ENCODE measurements at regions not wholly inside any gene's neighbourhood (a gene's known extent, or its start where the extent isn't known, plus 50 kb on each side); places are given as distances from the start of the nearest gene placed in this dataset.
"Not testable (repeated sequence)": the region's sequence is repeated elsewhere in the genome, so short reads cannot be mapped to it uniquely, and the experiment has no call there.

- DNase-seq (ENCODE audit: extremely low spot score, insufficient read length, low read depth) (no peak), FAIRE-seq (no peak)
Measured at GRCh38 chr14:83282706-83283105, 1749.1 kb upstream of the SEL1L start.

- DNase-seq (ENCODE audit: extremely low spot score, insufficient read length, low read depth) = no peak
- no peak for FAIRE-seq
Measured at GRCh38 chr14:83287300-83287699, 1753.6 kb upstream of the SEL1L start.

- DNase-seq (ENCODE audit: extremely low spot score, insufficient read length, low read depth) = no peak
- no peak for FAIRE-seq
Measured at GRCh38 chr14:83289390-83289789, 1755.7 kb upstream of the SEL1L start.

GRCh38 chr14:83289896-83290295 lies 1756.2 kb upstream of the SEL1L start:
- DNase-seq (ENCODE audit: extremely low spot score, insufficient read length, low read depth) (no peak), FAIRE-seq (no peak)

- FAIRE-seq (no peak), DNase-seq (ENCODE audit: extremely low spot score, insufficient read length, low read depth) (no peak)
Measured at GRCh38 chr14:83290447-83290846, 1756.8 kb upstream of the SEL1L start.

- DNase-seq (ENCODE audit: extremely low spot score, insufficient read length, low read depth) (no peak), FAIRE-seq (no peak)
Measured at GRCh38 chr14:83291714-83292113, 1758.1 kb upstream of the SEL1L start.

GRCh38 chr14:83294941-83295340 lies 1761.3 kb upstream of the SEL1L start:
- DNase-seq (ENCODE audit: extremely low spot score, insufficient read length, low read depth) (no peak), FAIRE-seq (no peak)

- DNase-seq (ENCODE audit: extremely low spot score, insufficient read length, low read depth) (no peak), FAIRE-seq (no peak)
Measured at GRCh38 chr14:83297361-83297760, 1763.7 kb upstream of the SEL1L start.

GRCh38 chr14:83298016-83298415 lies 1764.4 kb upstream of the SEL1L start:
- not testable (repeated sequence) for FAIRE-seq; DNase-seq (ENCODE audit: extremely low spot score, insufficient read length, low read depth)

GRCh38 chr14:83300476-83301064 lies 1766.9 kb upstream of the SEL1L start:
- DNase-seq (ENCODE audit: extremely low spot score, insufficient read length, low read depth) (no peak), FAIRE-seq (no peak)

- DNase-seq (ENCODE audit: extremely low spot score, insufficient read length, low read depth) (no peak), FAIRE-seq (no peak)
Measured at GRCh38 chr14:83301791-83302190, 1768.1 kb upstream of the SEL1L start.

GRCh38 chr14:83309211-83309610 lies 1775.6 kb upstream of the SEL1L start:
- no peak for DNase-seq (ENCODE audit: extremely low spot score, insufficient read length, low read depth)
- FAIRE-seq = no peak

GRCh38 chr14:83309833-83310232 lies 1776.2 kb upstream of the SEL1L start:
- FAIRE-seq (no peak), DNase-seq (ENCODE audit: extremely low spot score, insufficient read length, low read depth) (no peak)

GRCh38 chr14:83312511-83312910 lies 1778.9 kb upstream of the SEL1L start:
- DNase-seq (ENCODE audit: extremely low spot score, insufficient read length, low read depth) (no peak), FAIRE-seq (no peak)

GRCh38 chr14:83314764-83315163 lies 1781.1 kb upstream of the SEL1L start:
- FAIRE-seq = no peak
- no peak for DNase-seq (ENCODE audit: extremely low spot score, insufficient read length, low read depth)

GRCh38 chr14:83316356-83316755 lies 1782.7 kb upstream of the SEL1L start:
- DNase-seq (ENCODE audit: extremely low spot score, insufficient read length, low read depth) = no peak
- no peak for FAIRE-seq

- FAIRE-seq = no peak
- no peak for DNase-seq (ENCODE audit: extremely low spot score, insufficient read length, low read depth)
Measured at GRCh38 chr14:83320837-83321236, 1787.2 kb upstream of the SEL1L start.

- FAIRE-seq (no peak), DNase-seq (ENCODE audit: extremely low spot score, insufficient read length, low read depth) (no peak)
Measured at GRCh38 chr14:83331513-83331912, 1797.9 kb upstream of the SEL1L start.

- DNase-seq (ENCODE audit: extremely low spot score, insufficient read length, low read depth) (no peak), FAIRE-seq (no peak)
Measured at GRCh38 chr14:83342590-83342989, 1808.9 kb upstream of the SEL1L start.

GRCh38 chr14:83347874-83348273 lies 1814.2 kb upstream of the SEL1L start:
- FAIRE-seq = no peak
- no peak for DNase-seq (ENCODE audit: extremely low spot score, insufficient read length, low read depth)

- FAIRE-seq = no peak
Measured at GRCh38 chr14:83355609-83356008, 1822.0 kb upstream of the SEL1L start.

GRCh38 chr14:83356080-83356479 lies 1822.4 kb upstream of the SEL1L start:
- FAIRE-seq = no peak
- DNase-seq (ENCODE audit: extremely low spot score, insufficient read length, low read depth) = no peak

More at GRCh38 chr14:83355609-83356008, 1822.0 kb upstream of the SEL1L start:
- DNase-seq (ENCODE audit: extremely low spot score, insufficient read length, low read depth) = no peak
